Heart right ventricle (tissue), 16 donors: ENCODE measurements at regions not wholly inside any gene's neighbourhood (a gene's known extent, or its start where the extent isn't known, plus 50 kb on each side); places are given as distances from the start of the nearest gene placed in this dataset.

ENCODE experiments used
- ATAC-seq, 8 donors: fragments of 200-7000 bp; cut with Tn5 transposase; one replicate each; pipeline ENCODE4 v1.9.1; 2020; ENCODE audit warnings: mild to moderate bottlenecking in 8 of 8, moderate library complexity in 8 of 8, moderate number of reproducible peaks in 1 of 8
- DNase-seq, 2 donors: peaks; one replicate each; pipeline ENCODE4 v3.0.0-alpha.2; 2020
- H3K27ac ChIP-seq, 10 donors: fragments of 200-600 bp; sonication (generic) in 2 of 10; one replicate each; pipeline versions ENCODE4 v1.5.0 to v1.8.0; 2020 to 2022; ENCODE audit warnings: mild to moderate bottlenecking in 3 of 10
- H3K27me3 ChIP-seq, 7 donors: fragments of 200-600 bp; one replicate each; pipeline ENCODE4 v1.8.0; 2021 to 2022; ENCODE audit warnings: mild to moderate bottlenecking in 2 of 7
- H3K36me3 ChIP-seq, 9 donors: fragments of 200-600 bp; sonication (generic) in 1 of 9; one replicate each; pipeline versions ENCODE4 v1.5.0 to v1.8.0; 2020 to 2022; ENCODE audit warnings: mild to moderate bottlenecking in 2 of 9
- H3K4me1 ChIP-seq, 9 donors: fragments of 200-600 bp; sonication (generic) in 1 of 9; one replicate each; pipeline versions ENCODE4 v1.5.0 to v1.8.0; 2020 to 2022; ENCODE audit warnings: mild to moderate bottlenecking in 4 of 9
- H3K4me3 ChIP-seq, 10 donors: fragments of 200-600 bp; sonication (generic) in 2 of 10; one replicate each; pipeline versions ENCODE4 v1.5.0 to v1.8.0; 2020 to 2022; ENCODE audit warnings: mild to moderate bottlenecking in 7 of 10, moderate library complexity in 2 of 10
- H3K9me3 ChIP-seq, 11 donors: fragments of 200-600 bp in 10 of 11; sonication (generic) in 2 of 11; one replicate each; pipeline versions ENCODE4 v1.5.0 to v1.8.0; 2013 to 2022; ENCODE audit warnings: mild to moderate bottlenecking in 2 of 11, control low read depth in 1 of 11, moderate library complexity in 1 of 11
- CTCF ChIP-seq, 9 donors: fragments of 200-600 bp; sonication (generic) in 2 of 9; IDR thresholded peaks; one replicate each; pipeline versions ENCODE4 v1.5.0 to v1.8.0; 2021 to 2022; ENCODE audit warnings: antibody characterized with exemption in 9 of 9, mild to moderate bottlenecking in 5 of 9, moderate library complexity in 1 of 9
- WGBS, 2 donors: extraction: QIAGEN DNeasy Blood & Tissue Kit; methylation state at CpG; one replicate each; pipeline ENCODE4 v1.1.7; 2013; ENCODE audit warnings: inconsistent platforms in 1 of 2; 5-methylcytosine and 5-hydroxymethylcytosine counted together
- intact Hi-C, 10 donors: fragments of 100-400 bp; cut with DNase I; formaldehyde crosslinking; loops; one replicate each; pipeline versions ENCODE4 v1.11.1 to v1.14.2; 2022
- donor health status: Arrhythmogenic right ventricular cardiomyopathy.
- donor health status: ischemic (EF 13 %, LVEDD 7.1; RV severe dilation, severe dysfunction).
- donor health status: healthy with polysubstance abuse.
- donor health status: DM: no; HTN: yes; CAD: no.
- donor health status: DM: no; HTN: no; CAD: no.
- donor health status: ischemic (EF 25% LVEDD 6.9; RV normal size, moderate dysfunction).
- donor health status: ischemic (EF 25% LVEDD 5.7; RV mildly dilated, moderate dysfunction).
- donor health status: healthy.
- donor health status: DM: yes; HTN: yes; CAD: no.
- donor health status: Ischemic cardiomyopathy.
- donor health status: ischemic (EF 35%, LVEDD 5.7; RV mildly dilated, moderate dysfunction).
- donor health status: nonischemic (EF 11% LVEDD 7.7; RV severe dilation, severe dysfunction).
- donor health status: DM: yes; HTN: yes; CAD: no.
- donor health status: PGD.
- donor health status: ischemic (EF 29% LVEDD 5.4; RV normal size, mild dysfunction).
- donor health status: nonischemic (EF 23%, LVEDD 6.1; RV moderate dilation, normal function).

- Histone ChIP-seq H3K4me3 (no peak overlapping the region), H3K4me1 (peaks cover 0 to 60% (median 18%) of the 10 kb centered on the region in 9 donors), H3K27ac (peak overlapping the region in 1 of 10 donors; percentile 40), H3K27me3 (peaks cover 0 to 16% (median 0%) of the 10 kb centered on the region in 7 donors), H3K9me3 (peaks cover 0 to 22% (median 5%) of the 10 kb centered on the region in 11 donors), H3K36me3 (no peaks in the 10 kb centered on the region)
- 94 to 98% methylated on average over 11 of the region's 11 CpGs for WGBS, 2 donors
- DNase-seq (no peak), ATAC-seq (no peak)
- TF ChIP-seq CTCF (IDR thresholded peaks at IDR 0.05) = no peak
- intact Hi-C loops = loop anchor here in 8 of 10 donors (5.0 to 10.0 kb wide), 6 partner anchors 407 to 1123 kb away; no protein-coding TSS in a partner anchor
Measured at GRCh38 chr2:128731994-128732650, 413.5 kb upstream of the HS6ST1 start.

- WGBS, 2 donors = 66 to 73% methylated on average over 4 of the region's 4 CpGs
Measured at GRCh38 chr2:128732976-128733431, 414.3 kb upstream of the HS6ST1 start.

GRCh38 chr2:128733450-128733849, 414.8 kb upstream of the HS6ST1 start:
- ATAC-seq = no peak
- Histone ChIP-seq H3K27me3 (peaks cover 0 to 16% (median 0%) of the 10 kb centered on the region in 7 donors), H3K4me1 (peaks cover 0 to 55% (median 18%) of the 10 kb centered on the region in 9 donors), H3K36me3 (no peaks in the 10 kb centered on the region), H3K27ac (peak overlapping the region in 1 of 10 donors; percentile 41), H3K4me3 (no peak overlapping the region), H3K9me3 (peaks cover 0 to 18% (median 5%) of the 10 kb centered on the region in 11 donors)
- 83 to 91% methylated on average over 5 of the region's 5 CpGs for WGBS, 2 donors
- no peak for DNase-seq
- no peak for TF ChIP-seq CTCF (IDR thresholded peaks at IDR 0.05)
- intact Hi-C loops = loop anchor here in 8 of 10 donors (5.0 to 10.0 kb wide), 6 partner anchors 409 to 1121 kb away; no protein-coding TSS in a partner anchor

More at GRCh38 chr2:128732976-128733431, 414.3 kb upstream of the HS6ST1 start:
- intact Hi-C loops = loop anchor here in 8 of 10 donors (5.0 to 10.0 kb wide), 6 partner anchors 408 to 1122 kb away; no protein-coding TSS in a partner anchor
- Histone ChIP-seq H3K27ac (peak overlapping the region in 1 of 10 donors; percentile 40), H3K4me3 (no peak overlapping the region), H3K27me3 (peaks cover 0 to 16% (median 0%) of the 10 kb centered on the region in 7 donors), H3K9me3 (peaks cover 0 to 22% (median 5%) of the 10 kb centered on the region in 11 donors), H3K36me3 (no peaks in the 10 kb centered on the region), H3K4me1 (peaks cover 0 to 59% (median 18%) of the 10 kb centered on the region in 9 donors)
- no peak for TF ChIP-seq CTCF (IDR thresholded peaks at IDR 0.05)
- DNase-seq (no peak), ATAC-seq (peak in 2 of 8 donors; percentile 43 to 63)

- no peak for DNase-seq
- intact Hi-C loops = loop anchor here in 8 of 10 donors (5.0 to 10.0 kb wide), 8 partner anchors 410 to 1120 kb away; no protein-coding TSS in a partner anchor
- H3K4me3 ChIP-seq = no peak overlapping the region
- 56 to 70% methylated on average over 37 of the region's 37 CpGs for WGBS, 2 donors
- TF ChIP-seq CTCF (IDR thresholded peaks at IDR 0.05) = no peak
- peaks cover 0 to 5% (median 0%) of the 10 kb centered on the region in 11 donors for H3K9me3 ChIP-seq
- H3K4me1 ChIP-seq = peaks cover 0 to 55% (median 18%) of the 10 kb centered on the region in 9 donors
- H3K36me3 ChIP-seq = no peaks in the 10 kb centered on the region
- H3K27ac ChIP-seq = peak overlapping the region in 1 of 10 donors; percentile 43
- peak in 5 of 8 donors; percentile 15 to 55 (median 33) for ATAC-seq
- peaks cover 0 to 16% (median 0%) of the 10 kb centered on the region in 7 donors for H3K27me3 ChIP-seq
Measured at GRCh38 chr2:128734521-128735295, 416.0 kb upstream of the HS6ST1 start.
